ENCODE measurements at regions not wholly inside any gene's neighbourhood (a gene's known extent, or its start where the extent isn't known, plus 50 kb on each side); places are given as distances from the start of the nearest gene placed in this dataset.

GRCh38 chr2:129277585-129277981, 701.9 kb upstream of the RAB6C start:
- Histone ChIP-seq H3K27me3 (ENCODE audit: control insufficient read depth in 1 of 2, insufficient read depth in 2 of 2, low read length in 2 of 2) (no peaks in the 10 kb centered on the region), H2AFZ (ENCODE audit: low read length) (no peak overlapping the region), H3K27ac (ENCODE audit: extremely low read length, insufficient read depth, low read length) (no peak overlapping the region), H3K4me2 (ENCODE audit: low read depth, low read length) (no peak overlapping the region), H4K20me1 (ENCODE audit: insufficient read depth, low read length) (no peaks in the 10 kb centered on the region), H3K79me2 (ENCODE audit: insufficient read depth, low read length) (no peaks in the 10 kb centered on the region), H3K9me3 (ENCODE audit: low read length) (no peaks in the 10 kb centered on the region), H3K9ac (ENCODE audit: insufficient read depth, low read depth, low read length) (no peak overlapping the region), H3K4me1 (ENCODE audit: insufficient read depth, low read length) (no peaks in the 10 kb centered on the region), H3K4me3 (replicated peaks in 1 of 3; ENCODE audit: insufficient read depth in 1 of 3, low read depth in 2 of 3, low read length in 3 of 3) (no peak overlapping the region), H3K36me3 (replicated peaks in 1 of 2; ENCODE audit: control insufficient read depth in 1 of 2, insufficient read depth in 2 of 2, low read length in 2 of 2) (no peaks in the 10 kb centered on the region)
- FAIRE-seq: no peak
- 0% methylated on average over 2 of the region's 2 CpGs for whole genome bisulfite sequencing (ENCODE audit: low lambda C conversion rate)
- ChIA-PET CTCF (ENCODE audit: low intra/inter-chr PET ratio, low total read pairs) (no interaction called here), POLR2A (no interaction called here)
- in situ Hi-C loops (cut with HindIII; ENCODE audit: extremely low pct_ligation_motif_present, low pct_unique_long_range_greater_than_20kb): no loop called here
- DNase-seq (ENCODE audit: low spot score): no peak
- no peak for ATAC-seq
- intact Hi-C loops (cut with micrococcal nuclease; ENCODE audit: unreplicated experiment): no loop called here
- no peak for TF ChIP-seq ZNF567 (CRISPR knock-in tag; IDR thresholded peaks at IDR 0.05; ENCODE audit: borderline replicate concordance)
- TF ChIP-seq ATRX (CRISPR knock-in tag; IDR thresholded peaks at IDR 0.05; ENCODE audit: borderline replicate concordance): no peak
- TF ChIP-seq MED13 (CRISPR knock-in tag; IDR thresholded peaks at IDR 0.05): no peak
- no peak for TF ChIP-seq ZNF281 (CRISPR knock-in tag; IDR thresholded peaks at IDR 0.05; ENCODE audit: borderline replicate concordance)
- TF ChIP-seq CSRNP2 (CRISPR knock-in tag; conservative IDR thresholded peaks at IDR 0.05; ENCODE audit: low read depth): no peak
- TF ChIP-seq ESRRA (CRISPR knock-in tag; IDR thresholded peaks at IDR 0.05; ENCODE audit: low read depth): no peak
- TF ChIP-seq ZNF558 (CRISPR knock-in tag; IDR thresholded peaks at IDR 0.05; ENCODE audit: borderline replicate concordance): no peak
- TF ChIP-seq ZNF557 (CRISPR knock-in tag; IDR thresholded peaks at IDR 0.05): no peak
- TF ChIP-seq ZNF362 (CRISPR knock-in tag; IDR thresholded peaks at IDR 0.05; ENCODE audit: borderline replicate concordance): no peak
- no peak for TF ChIP-seq ZNF784 (CRISPR knock-in tag; IDR thresholded peaks at IDR 0.05; ENCODE audit: borderline replicate concordance)
- TF ChIP-seq MAZ (IDR thresholded peaks at IDR 0.05; ENCODE audit: borderline replicate concordance, low read depth, low read length): no peak
- no peak for TF ChIP-seq MAZ (CRISPR knock-in tag; IDR thresholded peaks at IDR 0.05; ENCODE audit: low read depth)
- TF ChIP-seq ZNF207 (IDR thresholded peaks at IDR 0.05; ENCODE audit: borderline replicate concordance): no peak
- no TSS peak for BruUV-seq (replicated peaks)
